GM13977 (cell line): ENCODE measurements at regions not wholly inside any gene's neighbourhood (a gene's known extent, or its start where the extent isn't known, plus 50 kb on each side); places are given as distances from the start of the nearest gene placed in this dataset.

Source experiments
- DNase-seq: peaks from one replicate; pipeline ENCODE4 v3.0.0; 2012; ENCODE audit warnings: low spot score
- in situ Hi-C: fragments of 300-500 bp; cut with MboI; formaldehyde crosslinking; loops from one replicate; pipeline ENCODE4 v1.12.0; 2022; ENCODE audit warnings: low sequenced_read_pairs, low pct_unique_long_range_greater_than_20kb, mixed read lengths, inconsistent platforms; ENCODE audit not compliant: unreplicated experiment
- TF ChIP-seq, protein P1 (sequence below): IDR thresholded peaks from 2 replicates; pipeline ENCODE4 v1.5.1; 2012; ENCODE audit warnings: mild to moderate bottlenecking, control low read depth; ENCODE audit not compliant: insufficient read depth; ENCODE audit errors: extremely low read depth, missing control alignments

DNA sequence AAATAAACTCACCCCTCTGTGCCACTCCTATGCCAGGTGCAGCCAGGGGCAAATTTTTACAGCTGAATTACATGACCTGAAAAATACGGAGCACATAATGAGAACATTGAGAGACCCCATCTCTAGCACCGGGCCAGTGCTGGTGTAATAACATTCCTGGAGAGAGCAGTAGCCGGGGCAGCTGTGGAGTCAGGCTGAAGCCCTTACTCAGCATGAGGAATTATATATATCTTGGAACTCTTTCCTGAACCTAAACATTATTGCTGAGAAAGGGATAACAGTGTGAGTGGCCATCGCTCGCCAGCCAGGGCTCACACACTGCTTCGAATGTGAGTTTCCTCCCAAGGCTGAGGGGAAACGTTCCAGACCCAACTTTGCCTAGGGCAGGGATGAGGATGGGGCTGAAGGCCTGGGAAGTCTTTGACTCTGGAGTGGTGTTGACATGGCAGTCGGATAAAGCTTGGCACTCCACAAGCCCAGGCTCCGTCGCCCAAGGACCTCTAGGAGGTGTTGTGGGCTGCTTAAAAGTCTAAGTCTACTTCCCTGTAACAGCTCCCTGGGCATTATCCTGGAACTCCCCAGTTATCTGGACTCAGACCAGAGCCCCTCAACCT, 269.8 kb downstream of the CDC5L start:
- in situ Hi-C loops = loop anchor here (25.0 kb wide), 1 partner anchor 1255 kb away; no protein-coding TSS in a partner anchor
- TF ChIP-seq, protein P1, sequence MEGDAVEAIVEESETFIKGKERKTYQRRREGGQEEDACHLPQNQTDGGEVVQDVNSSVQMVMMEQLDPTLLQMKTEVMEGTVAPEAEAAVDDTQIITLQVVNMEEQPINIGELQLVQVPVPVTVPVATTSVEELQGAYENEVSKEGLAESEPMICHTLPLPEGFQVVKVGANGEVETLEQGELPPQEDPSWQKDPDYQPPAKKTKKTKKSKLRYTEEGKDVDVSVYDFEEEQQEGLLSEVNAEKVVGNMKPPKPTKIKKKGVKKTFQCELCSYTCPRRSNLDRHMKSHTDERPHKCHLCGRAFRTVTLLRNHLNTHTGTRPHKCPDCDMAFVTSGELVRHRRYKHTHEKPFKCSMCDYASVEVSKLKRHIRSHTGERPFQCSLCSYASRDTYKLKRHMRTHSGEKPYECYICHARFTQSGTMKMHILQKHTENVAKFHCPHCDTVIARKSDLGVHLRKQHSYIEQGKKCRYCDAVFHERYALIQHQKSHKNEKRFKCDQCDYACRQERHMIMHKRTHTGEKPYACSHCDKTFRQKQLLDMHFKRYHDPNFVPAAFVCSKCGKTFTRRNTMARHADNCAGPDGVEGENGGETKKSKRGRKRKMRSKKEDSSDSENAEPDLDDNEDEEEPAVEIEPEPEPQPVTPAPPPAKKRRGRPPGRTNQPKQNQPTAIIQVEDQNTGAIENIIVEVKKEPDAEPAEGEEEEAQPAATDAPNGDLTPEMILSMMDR = no peak
- DNase-seq = no peak

DNA sequence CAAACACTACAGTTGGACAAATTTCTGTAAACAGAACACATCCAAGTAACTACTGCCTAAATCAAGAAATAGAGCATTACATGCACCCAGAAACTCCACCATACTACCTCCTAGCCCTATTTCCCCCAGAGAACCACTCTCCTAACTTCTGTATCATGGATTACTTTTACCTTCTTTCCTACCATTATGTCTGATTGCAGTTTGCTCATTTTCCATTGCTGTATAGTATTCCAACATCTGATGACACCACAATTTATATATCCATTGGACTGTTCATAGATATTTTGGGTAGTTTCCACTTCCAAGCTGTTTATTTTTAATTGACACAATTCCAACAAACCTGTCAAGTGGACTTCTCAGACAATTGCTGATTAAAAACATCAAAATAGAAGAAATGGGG, 271.1 kb downstream of the CDC5L start:
- DNase-seq = no peak
- TF ChIP-seq, protein P1 = no peak
- in situ Hi-C loops = loop anchor here (25.0 kb wide), 1 partner anchor 1254 kb away; no protein-coding TSS in a partner anchor

DNA sequence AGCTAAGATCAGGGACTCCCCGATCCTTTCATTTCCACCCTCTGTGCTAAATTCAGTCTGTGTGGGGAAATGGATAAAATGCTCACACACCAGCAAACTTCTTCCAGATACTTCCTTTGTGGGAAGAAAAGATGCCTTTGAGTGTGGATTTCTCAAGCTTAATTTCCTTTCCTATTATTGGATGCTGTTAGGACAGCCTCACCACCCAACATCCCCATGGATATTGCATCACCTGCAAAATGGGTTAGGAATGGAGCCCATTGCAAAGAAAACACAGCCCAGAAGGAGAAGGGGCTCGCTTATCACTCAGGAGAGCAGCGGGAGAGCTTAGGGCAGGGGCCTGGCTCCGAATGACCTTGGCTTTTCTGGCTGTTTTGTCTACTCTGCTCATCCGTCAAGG, 272.2 kb downstream of the CDC5L start:
- no peak for DNase-seq
- TF ChIP-seq, protein P1 = no peak
- in situ Hi-C loops = loop anchor here (25.0 kb wide), 1 partner anchor 1253 kb away; no protein-coding TSS in a partner anchor

DNA sequence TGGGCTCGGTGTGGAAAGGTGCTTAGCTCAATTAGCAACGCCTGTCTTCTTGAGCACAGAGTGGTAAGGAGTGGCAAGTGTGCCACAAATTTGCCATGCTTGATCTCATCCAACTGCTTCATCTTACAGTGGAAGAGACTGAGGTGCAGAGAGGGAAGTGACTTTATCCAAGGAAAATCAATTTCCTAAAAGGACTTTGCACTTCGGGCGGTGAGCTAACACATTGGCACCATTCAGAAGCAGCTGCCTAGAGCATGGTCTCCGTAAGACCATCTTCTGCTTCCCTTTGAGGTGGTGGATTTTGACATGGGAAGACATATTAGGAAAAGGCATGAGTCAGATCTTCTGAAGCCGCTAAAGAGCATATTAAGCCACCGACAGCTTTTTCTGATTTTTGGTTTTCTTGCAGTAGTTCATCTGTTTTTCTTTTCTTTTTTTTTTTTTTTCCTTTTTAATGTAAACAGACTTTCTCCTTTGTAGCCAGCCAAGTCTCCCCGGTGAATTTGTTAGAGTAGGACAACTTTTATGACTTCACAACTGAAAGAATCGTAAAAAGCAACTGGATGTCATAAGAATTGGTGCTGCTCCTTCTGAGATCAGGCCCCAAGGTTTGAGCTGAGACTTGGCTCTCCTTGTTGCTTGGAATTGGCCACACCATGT, 273.2 kb downstream of the CDC5L start:
- DNase-seq = no peak
- TF ChIP-seq, protein P1 = no peak
- in situ Hi-C loops = loop anchor here (25.0 kb wide), 1 partner anchor 1252 kb away; no protein-coding TSS in a partner anchor

DNA sequence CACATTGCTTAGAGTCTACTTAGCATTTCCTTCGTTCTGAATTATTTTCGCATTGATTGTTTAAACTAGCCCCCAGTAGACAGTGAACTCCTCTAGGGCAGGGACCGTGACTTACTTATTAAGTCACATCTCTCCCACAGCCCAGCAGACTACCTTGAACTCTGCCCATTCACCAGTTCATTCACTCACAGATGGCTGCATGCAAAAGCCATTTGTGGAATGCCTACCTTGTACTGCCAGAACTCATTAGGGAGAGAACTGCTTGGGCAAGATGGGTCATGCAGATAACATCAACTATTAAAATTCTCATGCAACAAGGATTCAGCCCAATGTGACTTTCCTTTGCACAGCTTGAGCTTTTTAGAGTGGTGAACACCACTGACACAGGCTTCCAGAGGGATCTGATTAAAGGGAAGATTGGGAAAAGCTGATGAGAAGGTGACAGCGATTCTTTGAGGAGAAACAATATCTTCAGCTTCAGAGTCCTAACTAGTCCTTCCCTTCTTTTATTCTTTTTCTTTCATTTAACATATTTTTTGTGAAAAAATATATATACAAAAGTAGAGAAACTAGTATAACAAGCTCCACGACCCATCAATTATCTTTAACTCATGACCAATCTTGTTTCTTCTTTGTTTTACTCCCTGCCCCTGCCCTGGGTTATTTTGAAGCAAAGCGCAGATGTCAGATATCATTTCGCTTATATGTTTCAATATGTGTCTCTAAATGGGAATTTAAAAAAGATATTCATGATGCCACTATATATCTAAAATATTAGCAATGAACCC, 273.9 kb downstream of the CDC5L start:
- no peak for DNase-seq
- TF ChIP-seq, protein P1 = no peak
- in situ Hi-C loops = loop anchor here (25.0 kb wide), 1 partner anchor 1251 kb away; no protein-coding TSS in a partner anchor

DNA sequence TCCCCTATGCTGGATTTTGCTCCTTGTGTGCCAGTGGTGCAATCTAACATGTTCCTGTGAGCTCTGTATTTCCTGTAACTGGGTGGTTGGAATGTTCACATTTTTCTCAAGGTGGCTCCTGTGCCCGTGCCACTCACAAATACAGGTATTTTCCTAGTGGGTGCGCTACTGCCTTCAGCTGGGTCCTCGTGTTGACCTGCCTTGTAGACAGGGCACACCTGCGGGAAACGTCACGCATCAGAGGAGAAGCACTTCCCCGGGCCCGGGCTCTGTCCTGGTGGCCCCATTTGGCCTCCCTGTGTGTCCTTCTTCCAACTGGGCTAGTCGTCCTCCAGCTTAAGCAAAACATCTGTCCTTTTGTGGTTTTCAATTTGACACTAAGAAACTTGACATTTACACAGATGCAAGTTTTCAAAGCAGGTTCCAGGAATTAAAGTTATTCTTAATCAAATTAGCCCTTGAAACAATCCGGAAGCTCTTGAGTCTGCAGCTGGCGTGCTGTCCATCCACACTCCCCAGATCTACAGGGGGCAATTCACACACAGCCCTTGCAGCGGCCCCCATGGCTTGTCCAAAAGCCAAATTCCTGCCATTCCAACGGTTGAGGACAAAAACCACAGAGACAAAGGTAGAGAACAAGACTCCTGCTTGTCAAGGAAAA, 275.1 kb downstream of the CDC5L start:
- in situ Hi-C loops = loop anchor here (25.0 kb wide), 1 partner anchor 1250 kb away; no protein-coding TSS in a partner anchor
- TF ChIP-seq, protein P1 = no peak
- DNase-seq = no peak
